ENCODE measurements at regions not wholly inside any gene's neighbourhood (a gene's known extent, or its start where the extent isn't known, plus 50 kb on each side); places are given as distances from the start of the nearest gene placed in this dataset.

GRCh38 chr4:89657931-89658700, 178.8 kb downstream of the SNCA start:
- H3K4me3 Mint-ChIP-seq (ENCODE audit: unreplicated experiment): no peak overlapping the region
- H3K4me1 Mint-ChIP-seq (ENCODE audit: unreplicated experiment): peaks cover 23% of the 10 kb centered on the region
- TF ChIP-seq, protein P1, sequence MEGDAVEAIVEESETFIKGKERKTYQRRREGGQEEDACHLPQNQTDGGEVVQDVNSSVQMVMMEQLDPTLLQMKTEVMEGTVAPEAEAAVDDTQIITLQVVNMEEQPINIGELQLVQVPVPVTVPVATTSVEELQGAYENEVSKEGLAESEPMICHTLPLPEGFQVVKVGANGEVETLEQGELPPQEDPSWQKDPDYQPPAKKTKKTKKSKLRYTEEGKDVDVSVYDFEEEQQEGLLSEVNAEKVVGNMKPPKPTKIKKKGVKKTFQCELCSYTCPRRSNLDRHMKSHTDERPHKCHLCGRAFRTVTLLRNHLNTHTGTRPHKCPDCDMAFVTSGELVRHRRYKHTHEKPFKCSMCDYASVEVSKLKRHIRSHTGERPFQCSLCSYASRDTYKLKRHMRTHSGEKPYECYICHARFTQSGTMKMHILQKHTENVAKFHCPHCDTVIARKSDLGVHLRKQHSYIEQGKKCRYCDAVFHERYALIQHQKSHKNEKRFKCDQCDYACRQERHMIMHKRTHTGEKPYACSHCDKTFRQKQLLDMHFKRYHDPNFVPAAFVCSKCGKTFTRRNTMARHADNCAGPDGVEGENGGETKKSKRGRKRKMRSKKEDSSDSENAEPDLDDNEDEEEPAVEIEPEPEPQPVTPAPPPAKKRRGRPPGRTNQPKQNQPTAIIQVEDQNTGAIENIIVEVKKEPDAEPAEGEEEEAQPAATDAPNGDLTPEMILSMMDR (IDR thresholded peaks at IDR 0.05): peak; percentile 76
- no peak for DNase-seq (ENCODE audit: extremely low spot score, unreplicated experiment)
- no peaks in the 10 kb centered on the region for H3K36me3 Mint-ChIP-seq (ENCODE audit: unreplicated experiment)
- no peaks in the 10 kb centered on the region for H3K9me3 Mint-ChIP-seq (ENCODE audit: unreplicated experiment)
- peaks cover 8% of the 10 kb centered on the region for H3K27me3 Mint-ChIP-seq (ENCODE audit: unreplicated experiment)
- no peak overlapping the region for H3K27ac Mint-ChIP-seq (ENCODE audit: unreplicated experiment)

DNA sequence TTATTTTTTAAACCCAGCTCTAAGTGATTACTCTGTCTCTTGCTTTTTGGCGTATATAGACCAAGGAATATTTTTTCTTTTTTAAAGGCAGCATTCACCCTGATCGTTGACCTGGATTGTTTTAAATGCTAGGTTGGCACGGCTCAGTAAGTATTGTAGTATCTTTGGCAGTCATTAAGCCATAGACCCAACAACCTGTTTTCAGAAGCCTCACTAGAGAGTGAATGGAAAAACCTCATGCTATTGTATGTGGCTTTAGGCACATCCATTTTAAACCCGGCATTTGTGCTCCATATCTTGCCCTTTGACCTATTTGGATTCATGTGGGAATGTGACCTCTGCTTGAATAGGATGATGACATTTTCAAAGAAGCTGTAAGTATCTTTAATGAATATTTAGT, 183.9 kb downstream of the SNCA start:
- H3K9me3 Mint-ChIP-seq (ENCODE audit: unreplicated experiment): peaks cover 3% of the 10 kb centered on the region
- H3K27ac Mint-ChIP-seq (ENCODE audit: unreplicated experiment): no peak overlapping the region
- H3K36me3 Mint-ChIP-seq (ENCODE audit: unreplicated experiment): no peaks in the 10 kb centered on the region
- H3K4me1 Mint-ChIP-seq (ENCODE audit: unreplicated experiment): no peaks in the 10 kb centered on the region
- H3K4me3 Mint-ChIP-seq (ENCODE audit: unreplicated experiment): no peak overlapping the region
- DNase-seq (ENCODE audit: extremely low spot score, unreplicated experiment): no peak
- H3K27me3 Mint-ChIP-seq (ENCODE audit: unreplicated experiment): peaks cover 9% of the 10 kb centered on the region
- TF ChIP-seq, protein P1 (IDR thresholded peaks at IDR 0.05): no peak

GRCh38 chr4:89645482-89645881, 191.5 kb downstream of the SNCA start:
- Mint-ChIP-seq H3K27me3 (ENCODE audit: unreplicated experiment) (peaks cover 27% of the 10 kb centered on the region), H3K36me3 (ENCODE audit: unreplicated experiment) (no peaks in the 10 kb centered on the region), H3K4me1 (ENCODE audit: unreplicated experiment) (peaks cover 2% of the 10 kb centered on the region), H3K4me3 (ENCODE audit: unreplicated experiment) (no peak overlapping the region), H3K27ac (ENCODE audit: unreplicated experiment) (no peak overlapping the region), H3K9me3 (ENCODE audit: unreplicated experiment) (peaks cover 3% of the 10 kb centered on the region)
- TF ChIP-seq, protein P1 (IDR thresholded peaks at IDR 0.05): no peak
- DNase-seq (ENCODE audit: extremely low spot score, unreplicated experiment): no peak

- DNase-seq (ENCODE audit: extremely low spot score, unreplicated experiment): no peak
- Mint-ChIP-seq H3K4me3 (ENCODE audit: unreplicated experiment) (no peak overlapping the region), H3K4me1 (ENCODE audit: unreplicated experiment) (peaks cover 2% of the 10 kb centered on the region), H3K27me3 (ENCODE audit: unreplicated experiment) (peaks cover 26% of the 10 kb centered on the region), H3K9me3 (ENCODE audit: unreplicated experiment) (no peaks in the 10 kb centered on the region), H3K36me3 (ENCODE audit: unreplicated experiment) (no peaks in the 10 kb centered on the region), H3K27ac (ENCODE audit: unreplicated experiment) (no peak overlapping the region)
- TF ChIP-seq, protein P1 (IDR thresholded peaks at IDR 0.05): peak; percentile 31
Observed at GRCh38 chr4:89641367-89641687, 195.6 kb downstream of the SNCA start.

GRCh38 chr4:89640620-89641366, 196.2 kb downstream of the SNCA start:
- Mint-ChIP-seq H3K27me3 (ENCODE audit: unreplicated experiment) (peaks cover 26% of the 10 kb centered on the region), H3K27ac (ENCODE audit: unreplicated experiment) (no peak overlapping the region), H3K36me3 (ENCODE audit: unreplicated experiment) (no peaks in the 10 kb centered on the region), H3K9me3 (ENCODE audit: unreplicated experiment) (no peaks in the 10 kb centered on the region), H3K4me1 (ENCODE audit: unreplicated experiment) (peaks cover 2% of the 10 kb centered on the region), H3K4me3 (ENCODE audit: unreplicated experiment) (peak overlapping the region; percentile 45)
- DNase-seq (ENCODE audit: extremely low spot score, unreplicated experiment): no peak
- TF ChIP-seq, protein P1 (IDR thresholded peaks at IDR 0.05): peak; percentile 78

Data from osteocyte (in vitro differentiated cells).